ENCODE measurements at regions not wholly inside any gene's neighbourhood (a gene's known extent, or its start where the extent isn't known, plus 50 kb on each side); places are given as distances from the start of the nearest gene placed in this dataset.

GRCh38 chr10:98332623-98333269 lies 64.8 kb upstream of the LOXL4 start:
- DNase-seq: no peak

GRCh38 chr10:98331885-98332284 lies 63.9 kb upstream of the LOXL4 start:
- peak; percentile 21 for DNase-seq

- no peak for DNase-seq
Observed at GRCh38 chr10:98330987-98331386, 63.0 kb upstream of the LOXL4 start.

GRCh38 chr10:98328640-98329039 lies 60.6 kb upstream of the LOXL4 start:
- no peak for DNase-seq

GRCh38 chr10:98328163-98328562 lies 60.2 kb upstream of the LOXL4 start:
- DNase-seq: no peak

GRCh38 chr10:98326621-98327027 lies 58.6 kb upstream of the LOXL4 start:
- DNase-seq: no peak

- DNase-seq: peak; percentile 98
Observed at GRCh38 chr10:98323221-98324164, 55.5 kb upstream of the LOXL4 start.

- DNase-seq: no peak
Observed at GRCh38 chr10:98321186-98321780, 53.3 kb upstream of the LOXL4 start.

- DNase-seq: no peak
Observed at GRCh38 chr10:98320486-98321185, 52.6 kb upstream of the LOXL4 start.

GRCh38 chr10:98318861-98319260 lies 50.9 kb upstream of the LOXL4 start:
- no peak for DNase-seq
